DND-41 (cell line): ENCODE measurements at regions not wholly inside any gene's neighbourhood (a gene's known extent, or its start where the extent isn't known, plus 50 kb on each side); places are given as distances from the start of the nearest gene placed in this dataset.

ENCODE experiments used
- ATAC-seq: fragments of 200-7000 bp; cut with Tn5 transposase; 3 replicates; pipeline ENCODE4 v1.9.1; 2021; ENCODE audit warnings: low read depth; ENCODE audit not compliant: insufficient read depth
- DNase-seq: peaks from one replicate; pipeline ENCODE4 v3.0.0-alpha.2; 2020
- H2AFZ ChIP-seq: 2 replicates; pipeline ENCODE4 v1.6.0; 2012; ENCODE audit warnings: low read depth, low read length
- H3K27ac ChIP-seq: 2 replicates; pipeline ENCODE4 v1.5.1; 2012; ENCODE audit warnings: low read length, inconsistent platforms
- H3K27me3 ChIP-seq: fragments of 200-600 bp; sonication (generic); 2 replicates; pipeline ENCODE4 v1.6.0; 2012; ENCODE audit warnings: low read length, mild to moderate bottlenecking, inconsistent platforms; ENCODE audit not compliant: insufficient read depth, poor library complexity
- H3K36me3 ChIP-seq: 2 replicates; pipeline ENCODE4 v1.5.1; 2012; ENCODE audit warnings: low read length, inconsistent platforms; ENCODE audit not compliant: insufficient read depth
- H3K4me1 ChIP-seq: 2 replicates; pipeline ENCODE4 v1.5.1; 2012; ENCODE audit warnings: mild to moderate bottlenecking, low read length; ENCODE audit not compliant: insufficient read depth
- H3K4me2 ChIP-seq: 2 replicates; pipeline ENCODE4 v1.6.0; 2012; ENCODE audit warnings: mild to moderate bottlenecking, moderate library complexity, low read length, inconsistent platforms; ENCODE audit not compliant: insufficient read depth
- H3K4me3 ChIP-seq, 2 experiments: fragments of 200-600 bp in 1 of 2; shearing (Covaris generic) in 1 of 2; 2 replicates each; pipeline ENCODE4 v1.5.1; 2012 to 2016; ENCODE audit warnings: inconsistent platforms in 2 of 2, low read length in 2 of 2, mild to moderate bottlenecking in 2 of 2, low read depth in 1 of 2, moderate library complexity in 1 of 2
- H3K79me2 ChIP-seq: 2 replicates; pipeline ENCODE4 v1.6.0; 2012; ENCODE audit warnings: low read length, inconsistent platforms; ENCODE audit not compliant: insufficient read depth
- H3K9ac ChIP-seq: 2 replicates; pipeline ENCODE4 v1.6.0; 2012; ENCODE audit warnings: low read depth, mild to moderate bottlenecking, inconsistent platforms, low read length, moderate library complexity
- H3K9me3 ChIP-seq: 2 replicates; pipeline ENCODE4 v1.5.1; 2012; ENCODE audit warnings: low read length, moderate library complexity, mild to moderate bottlenecking, inconsistent platforms; ENCODE audit not compliant: insufficient read depth, severe bottlenecking
- H4K20me1 ChIP-seq: 2 replicates; pipeline ENCODE4 v1.6.0; 2012; ENCODE audit warnings: low read length; ENCODE audit not compliant: insufficient read depth
- CTCF ChIP-seq: IDR thresholded peaks from 2 replicates; pipeline ENCODE4 v1.5.1; 2012; ENCODE audit warnings: borderline replicate concordance, low read length, moderate library complexity, mild to moderate bottlenecking; ENCODE audit not compliant: poor library complexity, severe bottlenecking; ENCODE audit errors: extremely low read depth
- EZH2 ChIP-seq: IDR thresholded peaks from 3 replicates; pipeline ENCODE4 v1.6.1; 2012; ENCODE audit warnings: borderline replicate concordance, low read depth, mild to moderate bottlenecking, moderate library complexity, low read length, inconsistent platforms; ENCODE audit not compliant: severe bottlenecking

GRCh38 chr1:94736549-94736948 lies 83.6 kb upstream of the SLC44A3 start:
- no peaks in the 10 kb centered on the region for H3K9me3 ChIP-seq
- no peak overlapping the region for H3K27ac ChIP-seq
- H3K27me3 ChIP-seq, result no peaks in the 10 kb centered on the region
- DNase-seq (no peak), ATAC-seq (no peak)
- H4K20me1 ChIP-seq, result no peaks in the 10 kb centered on the region
- no peak overlapping the region for H3K4me2 ChIP-seq
- H3K36me3 ChIP-seq, result no peaks in the 10 kb centered on the region
- no peak overlapping the region for H2AFZ ChIP-seq
- no peaks in the 10 kb centered on the region for H3K79me2 ChIP-seq
- H3K9ac ChIP-seq, result no peak overlapping the region
- H3K4me3 ChIP-seq, result no peak overlapping the region
- TF ChIP-seq CTCF (no peak), EZH2 (no peak)
- peaks cover 27% of the 10 kb centered on the region for H3K4me1 ChIP-seq

- Histone ChIP-seq H3K27ac (peak overlapping the region; percentile 66), H2AFZ (0 out of 2 replicates have a peak overlapping the region, but pooled peaks have one; percentile 50), H4K20me1 (no peaks in the 10 kb centered on the region), H3K4me1 (peaks cover 27% of the 10 kb centered on the region), H3K36me3 (no peaks in the 10 kb centered on the region), H3K27me3 (no peaks in the 10 kb centered on the region), H3K4me2 (peak overlapping the region; percentile 45), H3K79me2 (no peaks in the 10 kb centered on the region), H3K9me3 (no peaks in the 10 kb centered on the region), H3K9ac (no peak overlapping the region), H3K4me3 (no peak overlapping the region)
- DNase-seq (no peak), ATAC-seq (no peak)
- TF ChIP-seq EZH2 (no peak), CTCF (no peak)
Observed at GRCh38 chr1:94736073-94736472, 84.1 kb upstream of the SLC44A3 start.

DNA sequence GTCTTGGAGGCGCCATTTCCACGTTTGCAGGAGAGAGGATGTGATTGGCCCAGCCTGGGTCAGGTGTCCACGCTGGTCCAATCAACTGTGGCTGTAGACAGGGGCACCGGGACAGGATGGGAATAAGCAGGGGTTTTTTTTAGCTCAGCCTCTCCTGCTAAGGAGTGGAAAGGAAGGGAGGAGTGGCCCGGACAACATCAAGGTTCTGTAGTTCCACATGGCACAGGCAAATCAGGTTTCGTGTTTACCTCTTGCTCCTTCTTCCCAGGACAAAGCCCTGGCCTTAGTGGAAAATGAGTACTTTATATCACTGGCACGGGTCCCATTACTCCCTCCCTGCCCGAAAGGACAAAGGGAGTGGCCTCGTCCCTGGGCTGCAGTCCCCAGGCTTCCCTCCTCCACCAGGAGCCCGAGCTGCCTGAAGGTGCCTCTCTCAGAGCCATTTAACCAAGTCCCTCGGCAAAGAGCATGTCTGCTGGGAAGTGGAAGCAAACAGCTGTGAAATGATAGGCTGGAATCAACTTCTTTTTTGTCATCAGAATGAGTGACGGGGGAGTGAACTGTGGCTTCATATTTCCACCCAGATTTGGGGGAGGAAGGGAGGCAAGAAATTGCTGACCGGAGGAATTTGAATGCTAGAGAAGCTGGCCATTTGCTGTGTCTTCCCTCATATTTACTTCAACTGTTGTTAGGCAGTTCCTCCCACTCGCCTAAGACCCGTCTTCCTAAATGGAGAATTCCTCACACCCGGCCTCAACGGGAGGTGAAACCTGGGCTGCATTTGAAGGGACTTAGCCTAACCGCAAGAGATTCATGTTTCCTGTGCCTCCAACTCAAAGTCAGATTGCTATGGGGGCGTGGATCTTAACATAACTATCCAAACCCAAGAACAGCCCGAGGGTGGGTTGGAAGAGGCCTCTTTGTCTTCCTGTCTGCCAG lies 84.9 kb upstream of the SLC44A3 start:
- ATAC-seq, result peak; percentile 98

More for the DNA sequence above, 84.9 kb upstream of the SLC44A3 start:
- H3K4me1 ChIP-seq, result peaks cover 27% of the 10 kb centered on the region
- H3K79me2 ChIP-seq, result no peaks in the 10 kb centered on the region
- no peak for TF ChIP-seq CTCF
- no peak for TF ChIP-seq EZH2
- H3K9me3 ChIP-seq, result no peaks in the 10 kb centered on the region
- peak; percentile 84 for DNase-seq
- no peaks in the 10 kb centered on the region for H3K27me3 ChIP-seq
- H4K20me1 ChIP-seq, result no peaks in the 10 kb centered on the region
- peak overlapping the region in 1 of 2 experiments; percentile 5; a peak in 1 of 4 replicates for H3K4me3 ChIP-seq
- H3K27ac ChIP-seq, result peak overlapping the region; percentile 66
- H3K4me2 ChIP-seq, result peak overlapping the region; percentile 45
- H2AFZ ChIP-seq, result peak overlapping the region; percentile 50
- no peaks in the 10 kb centered on the region for H3K36me3 ChIP-seq
- no peak overlapping the region for H3K9ac ChIP-seq
